D721Med (cell line): ENCODE measurements at regions not wholly inside any gene's neighbourhood (a gene's known extent, or its start where the extent isn't known, plus 50 kb on each side); places are given as distances from the start of the nearest gene placed in this dataset.

Source experiments
- DNase-seq: peaks from one replicate; pipeline ENCODE4 v3.0.0; 2011; ENCODE audit warnings: low spot score; ENCODE audit not compliant: insufficient read length
- FAIRE-seq: peaks from 2 replicates; lab custom pipeline; 2011; peaks lifted over from hg19 to GRCh38; lab: Jason Lieb, UNC
- CTCF ChIP-seq: IDR thresholded peaks from 2 replicates; pipeline ENCODE4 v1.5.1; 2012; ENCODE audit warnings: mild to moderate bottlenecking, control low read depth; ENCODE audit not compliant: insufficient read depth; ENCODE audit errors: missing control alignments

- FAIRE-seq (no peak), DNase-seq (no peak)
- no peak for TF ChIP-seq CTCF
Observed at GRCh38 chr3:147654827-147655226, 245.7 kb downstream of the ZIC1 start.

- TF ChIP-seq CTCF: no peak
- DNase-seq (no peak), FAIRE-seq (no peak)
Observed at GRCh38 chr3:147655236-147655635, 246.1 kb downstream of the ZIC1 start.

- DNase-seq (no peak), FAIRE-seq (no peak)
- TF ChIP-seq CTCF: no peak
Observed at GRCh38 chr3:147656023-147656422, 246.9 kb downstream of the ZIC1 start.

GRCh38 chr3:147661916-147662315, 252.8 kb downstream of the ZIC1 start:
- no peak for TF ChIP-seq CTCF
- no peak for FAIRE-seq
- no peak for DNase-seq

- no peak for DNase-seq
- TF ChIP-seq CTCF: no peak
- no peak for FAIRE-seq
Observed at GRCh38 chr3:147662705-147663104, 253.5 kb downstream of the ZIC1 start.

GRCh38 chr3:147669077-147669476, 259.9 kb downstream of the ZIC1 start:
- no peak for TF ChIP-seq CTCF
- DNase-seq: no peak

GRCh38 chr3:147672035-147672434, 262.9 kb downstream of the ZIC1 start:
- FAIRE-seq: no peak
- no peak for TF ChIP-seq CTCF
- DNase-seq: no peak

More at GRCh38 chr3:147669077-147669476, 259.9 kb downstream of the ZIC1 start:
- FAIRE-seq: no peak
